HEK293 (cell line): ENCODE measurements at regions not wholly inside any gene's neighbourhood (a gene's known extent, or its start where the extent isn't known, plus 50 kb on each side); places are given as distances from the start of the nearest gene placed in this dataset.

ENCODE experiments used
- CTCF ChIA-PET: fragments of 350-600 bp; formaldehyde crosslinking; extraction: SDS; loops from one replicate; lab custom pipeline; 2021; ENCODE audit warnings: antibody characterized with exemption; lab: Yijun Ruan, JAX
- POLR2A ChIA-PET: fragments of 300-600 bp; formaldehyde crosslinking; extraction: SDS; loops from one replicate; lab custom pipeline; 2020; ENCODE audit warnings: antibody characterized with exemption, inconsistent platforms; lab: Yijun Ruan, JAX
- H3K27ac ChIP-seq: fragments of 200-500 bp; sonication (Bioruptor generic); 2 replicates; pipeline ENCODE4 v1.5.1; 2014; ENCODE audit warnings: low read depth, low read length, control low read depth, inconsistent platforms; ENCODE audit errors: extremely low read depth
- H3K36me3 ChIP-seq, 2 experiments: fragments of 200-500 bp in 1 of 2; sonication (Bioruptor generic) in 1 of 2; 1 replicate in 1 of 2; 2 replicates in 1 of 2; pipeline ENCODE4 v1.5.1; 2014 to 2017; ENCODE audit warnings: inconsistent platforms in 2 of 2, low read length in 2 of 2; ENCODE audit not compliant: control insufficient read depth in 2 of 2, insufficient read depth in 1 of 2
- H3K4me1 ChIP-seq: fragments of 200-500 bp; sonication (Bioruptor generic); 2 replicates; pipeline ENCODE4 v1.5.1; 2014; ENCODE audit warnings: mild to moderate bottlenecking, low read length, inconsistent platforms; ENCODE audit not compliant: control insufficient read depth, insufficient read depth
- H3K4me3 ChIP-seq: 2 replicates; pipeline ENCODE4 v1.5.1; 2011; ENCODE audit warnings: low read depth, mild to moderate bottlenecking, control low read depth, low read length, moderate library complexity
- H3K9me3 ChIP-seq: fragments of 200-500 bp; sonication (Bioruptor generic); 2 replicates; pipeline ENCODE4 v1.5.1; 2014; ENCODE audit warnings: low read depth, low read length, inconsistent platforms; ENCODE audit not compliant: control insufficient read depth, insufficient read depth
- BCL11A ChIP-seq: fragments of 450-650 bp; formaldehyde crosslinking; IDR thresholded peaks from 2 replicates; pipeline ENCODE4 v1.5.1; 2016; ENCODE audit warnings: low read depth, missing biosample characterization, missing genetic modification characterization
- EGR2 ChIP-seq: fragments of 450-650 bp; formaldehyde crosslinking; IDR thresholded peaks from 2 replicates; pipeline ENCODE4 v1.5.1; 2016; ENCODE audit warnings: low read depth, missing biosample characterization, missing genetic modification characterization
- IKZF3 ChIP-seq: fragments of 450-650 bp; IDR thresholded peaks from 2 replicates; pipeline ENCODE4 v1.5.0; 2018; ENCODE audit warnings: missing biosample characterization, mild to moderate bottlenecking, missing genetic modification characterization, moderate library complexity
- MZF1 ChIP-seq: fragments of 450-650 bp; formaldehyde crosslinking; IDR thresholded peaks from 2 replicates; pipeline ENCODE4 v1.5.1; 2017; ENCODE audit warnings: missing biosample characterization, missing genetic modification characterization, borderline replicate concordance
- ZNF10 ChIP-seq: fragments of 450-650 bp; formaldehyde crosslinking; IDR thresholded peaks from 2 replicates; pipeline ENCODE4 v1.5.1; 2017; ENCODE audit warnings: missing biosample characterization, missing genetic modification characterization
- ZNF239 ChIP-seq: fragments of 450-650 bp; formaldehyde crosslinking; IDR thresholded peaks from 2 replicates; pipeline ENCODE4 v1.5.1; 2016; ENCODE audit warnings: missing biosample characterization, missing genetic modification characterization
- ZNF529 ChIP-seq: fragments of 450-650 bp; formaldehyde crosslinking; IDR thresholded peaks from 2 replicates; pipeline ENCODE4 v1.5.1; 2017; ENCODE audit warnings: missing genetic modification characterization, missing biosample characterization; ENCODE audit not compliant: insufficient replicate concordance
- ZNF558 ChIP-seq: fragments of 450-650 bp; formaldehyde crosslinking; IDR thresholded peaks from 2 replicates; pipeline ENCODE4 v1.5.1; 2016; ENCODE audit warnings: missing biosample characterization, missing genetic modification characterization
- ZNF596 ChIP-seq: fragments of 450-650 bp; IDR thresholded peaks from 2 replicates; pipeline ENCODE4 v1.5.0; 2018; ENCODE audit warnings: missing biosample characterization, mild to moderate bottlenecking, missing genetic modification characterization, moderate library complexity
- ZNF777 ChIP-seq: fragments of 450-650 bp; formaldehyde crosslinking; IDR thresholded peaks from 2 replicates; pipeline ENCODE4 v1.5.1; 2017; ENCODE audit warnings: missing biosample characterization, missing genetic modification characterization, borderline replicate concordance
- TF ChIP-seq, protein P1 (sequence below): fragments of 450-650 bp; formaldehyde crosslinking; IDR thresholded peaks from 2 replicates; pipeline ENCODE4 v1.5.1; 2016; ENCODE audit warnings: missing biosample characterization, missing genetic modification characterization, low read depth
- TF ChIP-seq, protein P2 (sequence below): fragments of 450-650 bp; formaldehyde crosslinking; IDR thresholded peaks from 2 replicates; pipeline ENCODE4 v1.5.1; 2016; ENCODE audit warnings: missing biosample characterization, missing genetic modification characterization
- TF ChIP-seq, protein P3 (sequence below): fragments of 450-650 bp; formaldehyde crosslinking; IDR thresholded peaks from 2 replicates; pipeline ENCODE4 v1.5.0; 2017; ENCODE audit warnings: missing biosample characterization, missing genetic modification characterization, borderline replicate concordance

DNA sequence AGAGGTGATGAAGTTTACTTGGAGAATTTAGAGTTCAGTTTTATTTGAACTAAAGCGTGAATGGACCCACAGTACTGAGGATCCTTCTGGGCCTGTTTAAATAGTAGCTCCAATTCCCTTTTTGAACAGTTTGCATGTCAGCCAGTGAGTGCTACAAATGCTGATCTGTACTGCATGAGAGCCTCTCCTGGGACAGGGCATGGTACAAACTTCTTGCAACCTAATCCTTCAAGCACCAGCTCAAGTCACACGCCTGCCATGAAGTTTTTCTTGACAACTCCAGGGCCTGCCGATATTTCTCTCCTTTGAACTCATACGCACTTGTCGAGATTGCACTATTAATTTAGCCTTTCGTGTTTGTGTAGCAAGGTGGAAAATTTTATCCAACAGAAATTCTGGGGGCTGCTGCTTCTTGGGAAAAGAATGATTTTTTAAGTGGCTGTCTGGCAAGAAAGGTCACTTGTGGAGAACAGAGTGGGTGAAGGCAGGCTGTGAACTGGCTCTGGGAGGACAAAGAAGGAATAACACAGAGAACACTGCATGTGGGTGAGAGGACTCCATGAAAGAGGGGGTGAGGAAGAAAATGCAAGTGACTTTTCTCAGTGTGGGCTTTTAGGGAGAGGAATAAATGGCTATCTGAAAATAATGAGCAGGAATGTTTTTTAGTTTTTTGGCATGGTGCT, 192.5 kb downstream of the NDFIP2 start (continued):
- TF ChIP-seq ZNF777 (tag by site-specific recombination) (no peak), IKZF3 (tag by site-specific recombination) (no peak)
- TF ChIP-seq, protein P1, sequence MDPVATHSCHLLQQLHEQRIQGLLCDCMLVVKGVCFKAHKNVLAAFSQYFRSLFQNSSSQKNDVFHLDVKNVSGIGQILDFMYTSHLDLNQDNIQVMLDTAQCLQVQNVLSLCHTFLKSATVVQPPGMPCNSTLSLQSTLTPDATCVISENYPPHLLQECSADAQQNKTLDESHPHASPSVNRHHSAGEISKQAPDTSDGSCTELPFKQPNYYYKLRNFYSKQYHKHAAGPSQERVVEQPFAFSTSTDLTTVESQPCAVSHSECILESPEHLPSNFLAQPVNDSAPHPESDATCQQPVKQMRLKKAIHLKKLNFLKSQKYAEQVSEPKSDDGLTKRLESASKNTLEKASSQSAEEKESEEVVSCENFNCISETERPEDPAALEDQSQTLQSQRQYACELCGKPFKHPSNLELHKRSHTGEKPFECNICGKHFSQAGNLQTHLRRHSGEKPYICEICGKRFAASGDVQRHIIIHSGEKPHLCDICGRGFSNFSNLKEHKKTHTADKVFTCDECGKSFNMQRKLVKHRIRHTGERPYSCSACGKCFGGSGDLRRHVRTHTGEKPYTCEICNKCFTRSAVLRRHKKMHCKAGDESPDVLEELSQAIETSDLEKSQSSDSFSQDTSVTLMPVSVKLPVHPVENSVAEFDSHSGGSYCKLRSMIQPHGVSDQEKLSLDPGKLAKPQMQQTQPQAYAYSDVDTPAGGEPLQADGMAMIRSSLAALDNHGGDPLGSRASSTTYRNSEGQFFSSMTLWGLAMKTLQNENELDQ = no peak
- TF ChIP-seq, all 188 proteins: peak for 0

DNA sequence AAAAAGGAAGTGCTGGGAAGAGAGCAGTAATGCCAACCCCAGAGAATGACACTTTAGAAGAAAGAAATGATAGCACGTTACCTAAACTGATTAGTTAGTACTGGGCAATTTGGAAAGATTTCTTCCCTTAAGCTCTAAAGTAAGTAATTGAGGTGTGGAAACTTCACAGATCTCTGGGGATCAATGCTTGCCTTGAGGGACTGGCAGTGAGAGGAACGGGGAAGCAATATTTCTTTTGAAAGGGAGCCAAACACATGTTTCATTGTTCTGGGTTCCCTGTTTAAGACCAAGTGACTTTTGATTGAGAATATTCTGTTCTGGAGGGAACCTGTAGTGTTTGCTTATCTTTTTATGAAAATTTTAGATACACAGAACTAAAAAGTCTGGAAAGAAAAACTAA, 190.5 kb downstream of the NDFIP2 start:
- CTCF ChIA-PET = no interaction called here
- Histone ChIP-seq H3K36me3 (no peaks in the 10 kb centered on the region), H3K4me3 (no peak overlapping the region), H3K9me3 (no peaks in the 10 kb centered on the region), H3K4me1 (no peaks in the 10 kb centered on the region), H3K27ac (no peak overlapping the region)
- TF ChIP-seq EGR2 (tag by site-specific recombination) (no peak), MZF1 (tag by site-specific recombination) (peak; percentile 24; the same call in 1 of the 2 replicates)
- POLR2A ChIA-PET = no interaction called here

DNA sequence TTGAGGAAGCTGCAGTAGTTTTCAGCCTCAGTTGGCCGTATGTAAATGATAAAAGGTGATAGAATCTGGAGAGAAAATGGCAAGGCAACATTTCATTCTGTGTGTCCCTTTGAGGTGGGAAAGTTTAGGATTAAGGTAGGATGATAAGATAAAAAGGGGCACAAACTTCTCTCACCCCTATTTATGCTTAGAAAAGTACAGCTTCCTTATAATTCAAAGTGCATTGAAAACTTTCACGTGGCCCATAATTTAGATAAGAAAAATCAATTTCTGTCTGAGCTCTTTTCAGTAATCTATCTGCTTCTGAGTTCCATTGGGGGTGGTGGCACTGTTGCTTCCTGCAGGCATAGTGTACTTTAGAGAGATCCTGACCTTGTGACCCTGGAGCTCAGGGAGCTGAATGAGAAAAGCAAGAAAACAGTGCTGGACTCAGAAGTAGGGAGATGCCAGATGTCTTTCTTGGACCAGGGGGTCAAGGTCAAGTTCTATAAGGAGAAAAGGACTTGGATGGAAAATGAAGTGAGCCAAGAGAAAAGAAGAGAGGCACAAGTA, 187.3 kb downstream of the NDFIP2 start:
- ChIA-PET CTCF (interaction anchor here (1.4 kb wide), 1 partner anchor 12 kb away, joined by 9 read pairs; no protein-coding TSS in a partner anchor), POLR2A (no interaction called here)
- Histone ChIP-seq H3K9me3 (no peaks in the 10 kb centered on the region), H3K4me1 (no peaks in the 10 kb centered on the region), H3K36me3 (no peaks in the 10 kb centered on the region), H3K4me3 (no peak overlapping the region), H3K27ac (no peak overlapping the region)
- TF ChIP-seq ZNF10 (tag by site-specific recombination) (no peak), ZNF558 (tag by site-specific recombination) (no peak)

DNA sequence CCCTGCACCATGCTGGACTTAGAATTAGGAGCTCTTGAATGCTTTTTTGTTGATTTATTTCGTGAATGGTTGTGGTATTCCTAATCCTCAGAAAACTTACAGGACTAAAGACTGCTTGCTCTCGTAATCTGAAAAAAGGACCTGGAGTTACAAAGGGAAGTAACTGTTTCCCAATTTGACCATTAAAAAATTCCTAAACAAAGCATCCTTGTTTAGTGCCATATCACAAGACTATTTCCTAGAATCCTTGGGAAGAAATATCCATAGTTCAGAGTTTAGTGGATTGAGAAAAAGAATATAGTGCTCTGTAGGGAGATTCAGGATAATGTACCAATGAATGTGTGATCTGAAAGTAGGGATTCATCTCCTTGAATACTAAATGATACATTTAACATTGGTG, 186.8 kb downstream of the NDFIP2 start:
- Histone ChIP-seq H3K9me3 (no peaks in the 10 kb centered on the region), H3K4me1 (no peaks in the 10 kb centered on the region), H3K36me3 (no peaks in the 10 kb centered on the region), H3K4me3 (no peak overlapping the region), H3K27ac (no peak overlapping the region)
- ChIA-PET CTCF (interaction anchor here (1.4 kb wide), 1 partner anchor 13 kb away, joined by 9 read pairs; no protein-coding TSS in a partner anchor), POLR2A (no interaction called here)
- no peak for TF ChIP-seq BCL11A (tag by site-specific recombination)
- TF ChIP-seq, protein P2, sequence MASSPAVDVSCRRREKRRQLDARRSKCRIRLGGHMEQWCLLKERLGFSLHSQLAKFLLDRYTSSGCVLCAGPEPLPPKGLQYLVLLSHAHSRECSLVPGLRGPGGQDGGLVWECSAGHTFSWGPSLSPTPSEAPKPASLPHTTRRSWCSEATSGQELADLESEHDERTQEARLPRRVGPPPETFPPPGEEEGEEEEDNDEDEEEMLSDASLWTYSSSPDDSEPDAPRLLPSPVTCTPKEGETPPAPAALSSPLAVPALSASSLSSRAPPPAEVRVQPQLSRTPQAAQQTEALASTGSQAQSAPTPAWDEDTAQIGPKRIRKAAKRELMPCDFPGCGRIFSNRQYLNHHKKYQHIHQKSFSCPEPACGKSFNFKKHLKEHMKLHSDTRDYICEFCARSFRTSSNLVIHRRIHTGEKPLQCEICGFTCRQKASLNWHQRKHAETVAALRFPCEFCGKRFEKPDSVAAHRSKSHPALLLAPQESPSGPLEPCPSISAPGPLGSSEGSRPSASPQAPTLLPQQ (tag by site-specific recombination) = no peak
- TF ChIP-seq, protein P3, sequence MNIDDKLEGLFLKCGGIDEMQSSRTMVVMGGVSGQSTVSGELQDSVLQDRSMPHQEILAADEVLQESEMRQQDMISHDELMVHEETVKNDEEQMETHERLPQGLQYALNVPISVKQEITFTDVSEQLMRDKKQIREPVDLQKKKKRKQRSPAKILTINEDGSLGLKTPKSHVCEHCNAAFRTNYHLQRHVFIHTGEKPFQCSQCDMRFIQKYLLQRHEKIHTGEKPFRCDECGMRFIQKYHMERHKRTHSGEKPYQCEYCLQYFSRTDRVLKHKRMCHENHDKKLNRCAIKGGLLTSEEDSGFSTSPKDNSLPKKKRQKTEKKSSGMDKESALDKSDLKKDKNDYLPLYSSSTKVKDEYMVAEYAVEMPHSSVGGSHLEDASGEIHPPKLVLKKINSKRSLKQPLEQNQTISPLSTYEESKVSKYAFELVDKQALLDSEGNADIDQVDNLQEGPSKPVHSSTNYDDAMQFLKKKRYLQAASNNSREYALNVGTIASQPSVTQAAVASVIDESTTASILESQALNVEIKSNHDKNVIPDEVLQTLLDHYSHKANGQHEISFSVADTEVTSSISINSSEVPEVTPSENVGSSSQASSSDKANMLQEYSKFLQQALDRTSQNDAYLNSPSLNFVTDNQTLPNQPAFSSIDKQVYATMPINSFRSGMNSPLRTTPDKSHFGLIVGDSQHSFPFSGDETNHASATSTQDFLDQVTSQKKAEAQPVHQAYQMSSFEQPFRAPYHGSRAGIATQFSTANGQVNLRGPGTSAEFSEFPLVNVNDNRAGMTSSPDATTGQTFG (tag by site-specific recombination) = no peak
- no peak for TF ChIP-seq ZNF239 (tag by site-specific recombination)
- no peak for TF ChIP-seq ZNF529 (tag by site-specific recombination)
- no peak for TF ChIP-seq ZNF596 (tag by site-specific recombination)
